ENCODE measurements at regions not wholly inside any gene's neighbourhood (a gene's known extent, or its start where the extent isn't known, plus 50 kb on each side); places are given as distances from the start of the nearest gene placed in this dataset.

DNA sequence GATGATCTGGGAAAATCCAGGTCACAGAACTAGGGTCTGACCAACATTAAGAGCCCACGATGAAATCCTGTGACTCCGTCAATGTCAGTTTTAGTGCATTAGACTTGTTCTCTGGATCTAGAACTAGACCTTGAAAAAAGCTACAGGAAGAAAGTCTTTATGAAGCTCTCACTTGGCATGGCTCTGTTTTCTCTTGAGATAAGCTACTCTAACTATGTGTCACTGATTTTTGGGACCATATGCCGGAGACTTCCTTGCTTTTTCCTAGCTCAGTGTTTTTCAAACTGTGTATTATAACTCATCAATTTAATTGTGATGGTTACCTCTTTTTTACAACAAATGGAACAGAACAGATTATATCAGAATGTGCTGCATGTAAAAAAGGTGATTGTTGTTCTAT lies 379.7 kb upstream of the DAB1 start:
- TF ChIP-seq POLR2A (IDR thresholded peaks at IDR 0.05; ENCODE audit: low read depth, low read length), result no peak
- TF ChIP-seq NR2C2 (IDR thresholded peaks at IDR 0.05; ENCODE audit: borderline replicate concordance, control insufficient read depth, insufficient read length, low read depth), result no peak

Measured in GM12878 (cell line).